ENCODE measurements at regions not wholly inside any gene's neighbourhood (a gene's known extent, or its start where the extent isn't known, plus 50 kb on each side); places are given as distances from the start of the nearest gene placed in this dataset.

DNA sequence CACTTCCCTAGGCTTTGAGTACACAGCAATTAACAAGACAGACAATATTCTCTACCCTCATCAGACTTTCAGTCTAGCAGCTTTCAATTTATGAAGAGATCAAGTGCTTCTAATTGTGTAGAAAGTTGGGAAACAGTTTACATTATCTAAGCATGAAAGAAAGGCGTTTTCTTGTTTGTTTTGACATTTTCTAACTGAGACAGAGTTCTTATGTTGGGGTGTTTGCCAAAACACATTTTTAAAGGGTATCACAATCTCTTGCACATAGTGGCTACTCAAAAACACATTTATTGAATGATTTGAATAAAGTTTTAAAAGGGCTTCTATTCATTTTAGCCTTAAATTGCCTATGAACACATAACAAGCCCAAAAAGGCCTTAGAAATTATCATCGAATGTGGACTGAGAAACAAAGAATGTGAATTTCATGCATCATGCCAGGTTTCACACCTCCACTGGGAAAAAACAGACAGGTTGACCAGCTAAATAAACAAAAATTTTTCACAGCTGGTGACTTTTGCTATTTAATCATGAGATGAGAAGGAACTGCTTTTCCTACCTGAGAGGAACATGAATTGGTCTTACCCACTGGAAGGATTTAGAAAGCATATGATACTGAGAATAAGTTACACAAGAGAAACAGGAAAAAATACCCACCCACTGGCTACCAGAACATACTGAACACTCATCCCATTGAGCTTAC lies 394.5 kb upstream of the PKN2 start:
- Histone ChIP-seq H3K27me3 (ENCODE audit: insufficient read depth, poor library complexity, severe bottlenecking) (no peaks in the 10 kb centered on the region), H3K4me3 (replicated peaks; ENCODE audit: insufficient read depth, low read length) (no peak overlapping the region), H3K27ac (replicated peaks) (no peak overlapping the region)
- TF ChIP-seq POLR2AphosphoS5 (IDR thresholded peaks at IDR 0.05; ENCODE audit: low read depth) = no peak
- no peak for TF ChIP-seq SPI1 (IDR thresholded peaks at IDR 0.05; ENCODE audit: borderline replicate concordance, low read depth)
- no peak for DNase-seq (ENCODE audit: low read depth in 1 of 2, low spot score in 1 of 2)

- H3K27ac ChIP-seq (replicated peaks) = no peak overlapping the region
- H3K27me3 ChIP-seq (ENCODE audit: insufficient read depth, poor library complexity, severe bottlenecking) = no peaks in the 10 kb centered on the region
- DNase-seq (ENCODE audit: low read depth in 1 of 2, low spot score in 1 of 2) = no peak
- TF ChIP-seq REST (IDR thresholded peaks at IDR 0.05; ENCODE audit: insufficient replicate concordance, low read depth) = no peak
- TF ChIP-seq, protein P1, sequence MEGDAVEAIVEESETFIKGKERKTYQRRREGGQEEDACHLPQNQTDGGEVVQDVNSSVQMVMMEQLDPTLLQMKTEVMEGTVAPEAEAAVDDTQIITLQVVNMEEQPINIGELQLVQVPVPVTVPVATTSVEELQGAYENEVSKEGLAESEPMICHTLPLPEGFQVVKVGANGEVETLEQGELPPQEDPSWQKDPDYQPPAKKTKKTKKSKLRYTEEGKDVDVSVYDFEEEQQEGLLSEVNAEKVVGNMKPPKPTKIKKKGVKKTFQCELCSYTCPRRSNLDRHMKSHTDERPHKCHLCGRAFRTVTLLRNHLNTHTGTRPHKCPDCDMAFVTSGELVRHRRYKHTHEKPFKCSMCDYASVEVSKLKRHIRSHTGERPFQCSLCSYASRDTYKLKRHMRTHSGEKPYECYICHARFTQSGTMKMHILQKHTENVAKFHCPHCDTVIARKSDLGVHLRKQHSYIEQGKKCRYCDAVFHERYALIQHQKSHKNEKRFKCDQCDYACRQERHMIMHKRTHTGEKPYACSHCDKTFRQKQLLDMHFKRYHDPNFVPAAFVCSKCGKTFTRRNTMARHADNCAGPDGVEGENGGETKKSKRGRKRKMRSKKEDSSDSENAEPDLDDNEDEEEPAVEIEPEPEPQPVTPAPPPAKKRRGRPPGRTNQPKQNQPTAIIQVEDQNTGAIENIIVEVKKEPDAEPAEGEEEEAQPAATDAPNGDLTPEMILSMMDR (IDR thresholded peaks at IDR 0.05; ENCODE audit: insufficient read depth, low read length) = no peak
- no peak for TF ChIP-seq GABPA (IDR thresholded peaks at IDR 0.05; ENCODE audit: low read depth)
- H3K4me3 ChIP-seq (replicated peaks; ENCODE audit: insufficient read depth, low read length) = no peak overlapping the region
Measured at GRCh38 chr1:88291611-88292354, 392.3 kb upstream of the PKN2 start.

GRCh38 chr1:88293691-88294190 lies 390.3 kb upstream of the PKN2 start:
- no peak overlapping the region for H3K4me3 ChIP-seq (replicated peaks; ENCODE audit: insufficient read depth, low read length)
- no peaks in the 10 kb centered on the region for H3K27me3 ChIP-seq (ENCODE audit: insufficient read depth, poor library complexity, severe bottlenecking)
- TF ChIP-seq GABPA (IDR thresholded peaks at IDR 0.05; ENCODE audit: low read depth) (no peak), SPI1 (IDR thresholded peaks at IDR 0.05; ENCODE audit: borderline replicate concordance, low read depth) (no peak)
- DNase-seq (ENCODE audit: low read depth in 1 of 2, low spot score in 1 of 2) = no peak
- H3K27ac ChIP-seq (replicated peaks) = no peak overlapping the region

- Histone ChIP-seq H3K4me3 (replicated peaks; ENCODE audit: insufficient read depth, low read length) (no peak overlapping the region), H3K27ac (replicated peaks) (no peak overlapping the region), H3K27me3 (ENCODE audit: insufficient read depth, poor library complexity, severe bottlenecking) (no peaks in the 10 kb centered on the region)
- no peak for DNase-seq (ENCODE audit: low read depth in 1 of 2, low spot score in 1 of 2)
- TF ChIP-seq SPI1 (IDR thresholded peaks at IDR 0.05; ENCODE audit: borderline replicate concordance, low read depth) = no peak
- TF ChIP-seq GABPA (IDR thresholded peaks at IDR 0.05; ENCODE audit: low read depth) = no peak
- TF ChIP-seq, protein P1 (IDR thresholded peaks at IDR 0.05; ENCODE audit: insufficient read depth, low read length) = no peak
- no peak for TF ChIP-seq POLR2AphosphoS5 (IDR thresholded peaks at IDR 0.05; ENCODE audit: low read depth)
- TF ChIP-seq REST (IDR thresholded peaks at IDR 0.05; ENCODE audit: insufficient replicate concordance, low read depth) = no peak
Measured at GRCh38 chr1:88296227-88296626, 387.8 kb upstream of the PKN2 start.

All from HL-60 (cell line).